ENCODE measurements at regions not wholly inside any gene's neighbourhood (a gene's known extent, or its start where the extent isn't known, plus 50 kb on each side); places are given as distances from the start of the nearest gene placed in this dataset.

GRCh38 chr18:60180671-60181070, 191.9 kb downstream of the MC4R start:
- no peak for TF ChIP-seq ETV6 (CRISPR knock-in tag; conservative IDR thresholded peaks at IDR 0.05)
- no peak for TF ChIP-seq KLF11 (CRISPR knock-in tag; IDR thresholded peaks at IDR 0.05)
- no peak for TF ChIP-seq MEIS2 (CRISPR knock-in tag; IDR thresholded peaks at IDR 0.05)
- no peak for TF ChIP-seq CSRNP2 (CRISPR knock-in tag; conservative IDR thresholded peaks at IDR 0.05; ENCODE audit: low read depth)
- no peak for TF ChIP-seq POLR2G (IDR thresholded peaks at IDR 0.05; ENCODE audit: low read depth, low read length)
- no peak for TF ChIP-seq ELK4 (CRISPR knock-in tag; IDR thresholded peaks at IDR 0.05; ENCODE audit: borderline replicate concordance)
- TF ChIP-seq KLF16 (CRISPR knock-in tag; IDR thresholded peaks at IDR 0.05), result no peak
- no peak for TF ChIP-seq MLX (CRISPR knock-in tag; IDR thresholded peaks at IDR 0.05)
- no peak for TF ChIP-seq ATF2 (CRISPR knock-in tag; IDR thresholded peaks at IDR 0.05)
- TF ChIP-seq GMEB1 (CRISPR knock-in tag; IDR thresholded peaks at IDR 0.05; ENCODE audit: borderline replicate concordance), result no peak
- TF ChIP-seq JUND (CRISPR knock-in tag; IDR thresholded peaks at IDR 0.05), result no peak
- no peak for TF ChIP-seq UBTF (CRISPR knock-in tag; IDR thresholded peaks at IDR 0.05)
- TF ChIP-seq CTCF (CRISPR knock-in tag; IDR thresholded peaks at IDR 0.05), result no peak
- no peak for TF ChIP-seq ZNF670 (CRISPR knock-in tag; IDR thresholded peaks at IDR 0.05; ENCODE audit: borderline replicate concordance)
